NCI-H345 treated with DMSO at 0.1 percent for 48 hours (cell line): ENCODE measurements at regions not wholly inside any gene's neighbourhood (a gene's known extent, or its start where the extent isn't known, plus 50 kb on each side); places are given as distances from the start of the nearest gene placed in this dataset.

ENCODE experiments used
- DNase-seq: peaks from one replicate; lab custom pipeline; 2025; ENCODE audit not compliant: unreplicated experiment; lab: John Stamatoyannopoulos, UW

GRCh38 chr17:69995476-69995875, 79.5 kb upstream of the KCNJ16 start:
- DNase-seq = no peak

- no peak for DNase-seq
These were observed 77.7 kb upstream of the KCNJ16 start for GRCh38 chr17:69997332-69997731.

GRCh38 chr17:69999253-69999652, 75.8 kb upstream of the KCNJ16 start:
- DNase-seq = no peak

GRCh38 chr17:70006159-70006558, 68.9 kb upstream of the KCNJ16 start:
- DNase-seq = no peak

- DNase-seq = peak; percentile 73
These were observed 63.3 kb upstream of the KCNJ16 start for GRCh38 chr17:70011750-70012149.

GRCh38 chr17:70013911-70014310, 61.1 kb upstream of the KCNJ16 start:
- no peak for DNase-seq

GRCh38 chr17:70017112-70017511, 57.9 kb upstream of the KCNJ16 start:
- DNase-seq = peak; percentile 69

- DNase-seq = no peak
These were observed 57.1 kb upstream of the KCNJ16 start for GRCh38 chr17:70017941-70018340.

GRCh38 chr17:70021726-70022125, 53.3 kb upstream of the KCNJ16 start:
- DNase-seq = no peak

- DNase-seq = no peak
These were observed 52.9 kb upstream of the KCNJ16 start for GRCh38 chr17:70022175-70022574.

GRCh38 chr17:70024253-70024652, 50.8 kb upstream of the KCNJ16 start:
- DNase-seq = no peak
